Cerebellar cortex (tissue), 1 donor: ENCODE measurements at regions not wholly inside any gene's neighbourhood (a gene's known extent, or its start where the extent isn't known, plus 50 kb on each side); places are given as distances from the start of the nearest gene placed in this dataset.
"Not testable (repeated sequence)": the region's sequence is repeated elsewhere in the genome, so short reads cannot be mapped to it uniquely, and the experiment has no call there.

Source experiments
- DNase-seq: peaks from one replicate; pipeline ENCODE4 v3.0.0-alpha.2; 2015; ENCODE audit warnings: low spot score

DNA sequence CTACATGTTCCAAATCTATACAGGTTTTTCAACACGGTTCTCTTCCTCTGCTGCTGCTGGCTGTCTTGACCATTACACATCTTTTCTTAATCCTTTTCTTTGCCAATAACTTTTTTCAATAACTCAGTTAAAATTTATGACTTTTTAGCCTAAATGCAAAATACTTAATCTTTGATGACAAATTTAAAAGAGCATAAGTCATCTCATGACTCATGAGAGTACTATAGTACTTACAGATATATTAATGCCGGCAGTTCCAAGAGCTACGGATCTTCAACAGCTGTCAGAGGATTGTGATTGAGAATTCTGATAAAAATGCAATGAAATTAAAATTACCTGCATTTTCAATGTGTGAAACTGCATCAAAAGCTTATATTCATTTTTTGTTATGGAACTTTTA is 105.5 kb downstream of the KPNA2 start:
- DNase-seq: no peak

DNA sequence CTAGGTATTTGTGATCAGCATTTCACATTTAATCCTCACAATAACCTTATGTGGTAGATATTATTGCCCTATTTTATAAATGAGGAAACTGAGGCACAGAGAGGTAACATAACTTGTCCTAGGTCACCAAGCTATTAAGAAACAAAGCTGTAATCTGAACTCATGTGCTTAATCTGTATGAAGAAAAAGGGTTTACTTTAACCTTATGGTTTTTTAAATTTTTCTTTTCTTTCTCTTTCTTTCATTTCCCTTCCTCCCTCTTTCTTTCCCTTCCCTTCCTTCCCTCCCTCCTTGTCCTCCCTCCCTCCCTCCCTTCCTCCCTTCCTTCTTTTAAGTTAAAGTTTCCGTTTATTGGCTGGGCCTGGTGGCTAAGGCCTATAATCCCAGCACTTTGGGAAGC is 105.2 kb upstream of the AMZ2 start:
- no peak for DNase-seq

GRCh38 chr17:68143425-68143824 is 104.4 kb upstream of the AMZ2 start:
- DNase-seq: no peak

DNA sequence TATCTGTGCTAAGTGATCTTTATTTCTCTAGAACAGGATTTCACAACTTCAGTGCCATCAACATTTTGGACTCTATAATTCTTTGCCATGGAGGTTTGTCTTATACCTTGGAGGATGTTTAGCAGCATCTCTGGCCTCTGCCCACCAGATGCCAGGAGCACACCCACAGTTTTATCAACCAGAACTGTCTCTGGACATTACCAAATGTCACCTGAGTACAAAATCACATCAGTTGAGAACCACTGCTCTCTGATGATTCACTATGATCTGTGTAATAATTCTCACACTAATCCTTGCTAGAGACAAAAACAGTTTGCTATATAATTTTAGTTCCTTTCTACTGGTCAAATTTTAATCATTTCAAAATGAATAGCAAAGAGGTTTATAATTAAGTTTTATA is 102.8 kb upstream of the AMZ2 start:
- DNase-seq: no peak

DNA sequence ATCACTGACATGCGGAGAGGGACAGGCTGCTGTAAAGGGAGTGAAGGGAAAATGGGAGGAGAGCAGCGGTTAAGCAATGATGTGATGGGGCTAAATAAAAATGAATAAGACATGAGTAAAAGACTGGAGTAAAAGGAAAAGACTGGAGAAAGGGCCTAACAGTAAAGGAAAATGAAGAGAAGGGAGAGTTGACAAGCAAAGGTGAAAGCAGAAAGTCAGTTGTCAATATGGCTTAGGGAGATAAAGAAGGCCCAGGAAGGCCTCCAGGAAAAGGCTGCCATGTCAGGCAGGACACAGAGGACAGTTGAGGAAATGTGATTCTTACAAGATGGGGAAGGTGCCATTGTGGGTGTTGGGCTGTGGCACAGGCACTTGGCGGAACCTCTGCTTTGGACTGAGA is 98.9 kb upstream of the AMZ2 start:
- no peak for DNase-seq

DNA sequence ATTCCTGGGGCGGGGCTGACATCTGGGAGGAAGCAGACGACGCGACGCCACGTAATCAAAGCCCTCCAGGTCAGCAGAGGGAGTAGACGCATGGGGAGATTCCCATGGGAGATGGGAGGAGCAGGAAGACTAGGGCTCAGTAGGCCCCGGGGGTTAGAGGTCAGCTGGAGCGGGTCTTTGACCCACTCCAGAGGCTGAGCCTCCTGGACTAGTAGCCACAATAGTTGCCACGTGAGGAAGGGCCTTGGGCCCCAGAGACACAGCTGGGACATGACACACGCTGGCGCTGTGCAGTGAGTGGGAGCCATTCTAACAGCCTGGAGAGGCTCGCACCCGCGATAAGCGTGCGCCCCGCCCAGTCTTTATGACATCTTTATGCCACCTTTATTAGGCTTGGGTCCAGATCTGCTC is 95.7 kb upstream of the AMZ2 start:
- DNase-seq: no peak

GRCh38 chr17:68155692-68156091 is 92.2 kb upstream of the AMZ2 start:
- DNase-seq: no peak

DNA sequence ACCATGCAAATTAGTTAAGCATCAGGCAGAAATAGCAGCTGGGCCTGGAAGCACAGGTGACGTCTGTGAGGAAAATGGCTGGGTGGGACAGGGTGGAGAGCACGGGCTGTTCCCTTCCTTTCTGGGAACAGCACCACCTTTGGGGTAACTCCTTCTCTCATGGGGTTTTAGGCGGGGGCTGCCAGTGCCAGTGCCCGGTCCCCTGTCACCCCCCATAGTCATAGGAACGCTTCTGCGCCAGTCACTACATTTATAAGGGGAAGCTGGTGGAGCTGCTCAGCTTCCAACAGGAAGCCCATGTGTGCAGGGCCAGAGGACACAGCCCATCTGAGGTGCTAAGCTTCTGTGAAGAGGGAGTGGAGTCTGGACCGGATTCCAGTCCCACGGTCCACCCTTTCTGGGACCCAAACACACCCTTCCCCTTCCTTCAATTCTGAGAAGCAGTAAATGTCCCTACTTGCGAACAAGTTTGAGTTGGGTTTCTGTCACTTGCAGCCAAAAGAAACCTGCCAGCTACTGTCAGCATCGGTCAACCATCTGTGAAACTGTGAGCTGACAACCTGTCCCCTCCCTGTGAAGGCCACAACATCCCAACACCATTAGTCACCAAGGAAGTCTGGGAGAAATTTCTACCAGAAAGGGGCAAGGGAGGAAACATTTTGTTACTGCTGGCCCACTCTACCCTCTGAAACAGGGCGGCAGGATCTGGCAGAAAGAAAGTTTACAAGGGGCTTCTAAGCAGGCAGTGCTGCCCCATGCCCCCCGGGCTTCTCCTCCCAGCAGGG is 86.0 kb upstream of the AMZ2 start:
- DNase-seq: no peak

GRCh38 chr17:68168273-68169164 is 79.3 kb upstream of the AMZ2 start:
- not testable (repeated sequence) for DNase-seq

- DNase-seq: not testable (repeated sequence)
These were observed 78.5 kb upstream of the AMZ2 start for GRCh38 chr17:68169165-68169821.

DNA sequence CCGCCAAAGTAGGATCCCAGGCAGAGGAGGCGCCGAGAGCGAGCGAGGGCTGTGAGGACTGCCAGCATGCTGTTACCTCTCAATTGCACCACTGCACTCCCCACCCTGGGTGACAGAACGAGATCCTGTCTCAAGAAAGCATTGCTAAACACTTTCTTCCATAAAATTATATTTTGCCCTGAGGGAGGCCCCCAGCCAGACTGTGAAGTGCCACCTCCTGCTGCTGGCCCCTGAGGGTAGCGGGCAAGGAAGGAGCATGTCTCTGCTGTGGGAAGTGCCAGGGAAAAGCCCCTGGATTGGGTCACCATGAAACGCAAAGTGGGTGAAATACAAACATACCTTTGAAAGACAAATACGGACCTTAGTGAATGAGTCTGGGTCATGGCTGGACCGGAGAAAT is 78.0 kb upstream of the AMZ2 start:
- DNase-seq: no peak

GRCh38 chr17:68170246-68170645 is 77.6 kb upstream of the AMZ2 start:
- no peak for DNase-seq

- peak; percentile 79 for DNase-seq
These were observed 75.3 kb upstream of the AMZ2 start for GRCh38 chr17:68172461-68172954.

DNA sequence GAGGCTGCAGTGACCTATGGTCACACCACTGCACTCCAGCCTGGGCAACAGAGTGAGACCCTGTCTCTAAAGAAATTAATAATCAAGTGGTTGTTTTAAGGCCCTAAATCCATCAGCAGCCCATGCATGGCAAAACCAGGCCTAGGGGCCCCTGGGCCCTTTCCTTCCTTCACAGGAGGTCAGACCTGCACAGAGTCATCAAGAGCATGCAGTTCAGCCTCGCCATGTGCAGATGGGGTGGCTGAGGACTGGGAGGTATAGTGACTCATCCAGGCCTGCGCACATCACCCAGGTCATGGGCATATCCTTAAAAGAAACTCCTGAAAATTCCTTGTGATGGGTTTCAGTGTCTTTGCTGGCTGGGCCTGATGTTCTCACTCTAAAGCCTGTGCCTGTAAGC is 72.4 kb upstream of the AMZ2 start:
- no peak for DNase-seq

- DNase-seq: no peak
These were observed 71.9 kb upstream of the AMZ2 start for GRCh38 chr17:68175905-68176304.

DNA sequence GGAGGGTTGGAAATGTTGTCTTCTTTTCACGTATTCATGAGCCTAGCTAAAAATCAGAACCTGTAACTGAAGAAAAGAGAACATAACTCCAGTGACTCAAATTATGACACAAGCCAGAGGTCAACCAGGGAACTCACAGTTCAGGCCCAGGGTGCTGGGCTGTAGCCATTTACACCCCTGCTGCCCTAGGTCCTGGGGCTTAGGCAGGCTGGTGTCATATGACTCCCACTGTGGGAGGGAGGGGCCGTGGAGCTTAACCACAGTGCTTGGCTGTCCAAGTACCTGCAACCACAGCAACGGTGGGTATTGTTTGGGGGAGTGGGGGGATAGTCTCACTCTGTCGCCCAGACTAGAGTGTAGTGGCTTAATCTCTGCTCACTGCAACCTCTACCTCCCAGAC is 71.1 kb upstream of the AMZ2 start:
- DNase-seq: no peak

- peak; percentile 52 for DNase-seq
These were observed 69.0 kb upstream of the AMZ2 start for GRCh38 chr17:68178831-68179230.

DNA sequence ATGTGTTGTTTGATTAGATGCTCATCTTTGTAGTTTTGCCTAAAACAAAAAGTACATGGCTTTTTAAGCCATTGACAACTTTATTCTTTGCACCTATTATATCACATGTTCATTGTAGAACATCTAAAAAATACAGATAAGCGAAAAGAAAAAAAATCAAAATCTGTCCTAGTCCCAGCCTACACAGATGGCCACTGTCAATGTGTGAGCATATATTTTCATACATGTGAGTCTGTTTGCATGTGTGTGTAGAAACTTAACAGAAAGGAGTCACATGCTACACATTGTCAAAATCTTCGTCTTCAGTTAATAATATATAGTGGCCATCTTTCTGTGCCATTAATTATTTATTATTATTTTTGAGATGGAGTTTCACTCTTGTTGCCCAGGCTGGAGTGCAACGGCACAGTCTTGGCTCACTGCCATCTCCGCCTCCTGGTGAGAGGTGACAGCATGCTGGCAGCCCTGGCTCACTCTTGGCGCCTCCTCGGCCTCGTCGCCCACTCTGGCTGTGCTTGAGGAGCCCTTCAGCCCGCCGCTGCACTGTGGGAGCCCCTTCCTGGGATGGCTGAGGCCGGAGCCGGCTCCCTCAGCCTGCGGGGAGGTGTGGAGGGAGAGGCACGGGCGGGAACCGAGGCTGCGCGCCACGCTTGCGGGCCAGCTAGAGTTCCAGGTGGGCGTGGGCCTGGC is 68.5 kb upstream of the AMZ2 start:
- peak; percentile 36 for DNase-seq

DNA sequence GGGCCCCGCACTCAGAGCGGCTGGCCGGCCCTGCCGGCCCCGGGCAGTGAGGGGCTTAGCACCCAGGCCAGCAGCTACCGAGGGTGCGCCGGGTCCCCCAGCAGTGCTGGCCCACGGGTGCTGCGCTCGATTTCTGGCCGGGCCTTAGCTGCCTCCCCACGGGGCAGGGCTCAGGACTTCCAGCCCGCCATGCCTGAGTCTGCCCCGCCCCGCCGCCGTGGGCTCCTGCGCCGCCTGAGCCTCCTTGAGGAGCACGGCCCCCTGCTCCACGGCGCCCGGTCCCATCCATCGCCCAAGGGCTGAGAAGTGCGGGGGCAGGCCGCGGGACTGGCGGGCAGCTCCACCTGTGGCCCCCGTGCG is 67.9 kb upstream of the AMZ2 start:
- DNase-seq: no peak

- DNase-seq: no peak
These were observed 65.9 kb upstream of the AMZ2 start for GRCh38 chr17:68182011-68182306.

GRCh38 chr17:68182940-68183551 is 64.8 kb upstream of the AMZ2 start:
- no peak for DNase-seq

DNA sequence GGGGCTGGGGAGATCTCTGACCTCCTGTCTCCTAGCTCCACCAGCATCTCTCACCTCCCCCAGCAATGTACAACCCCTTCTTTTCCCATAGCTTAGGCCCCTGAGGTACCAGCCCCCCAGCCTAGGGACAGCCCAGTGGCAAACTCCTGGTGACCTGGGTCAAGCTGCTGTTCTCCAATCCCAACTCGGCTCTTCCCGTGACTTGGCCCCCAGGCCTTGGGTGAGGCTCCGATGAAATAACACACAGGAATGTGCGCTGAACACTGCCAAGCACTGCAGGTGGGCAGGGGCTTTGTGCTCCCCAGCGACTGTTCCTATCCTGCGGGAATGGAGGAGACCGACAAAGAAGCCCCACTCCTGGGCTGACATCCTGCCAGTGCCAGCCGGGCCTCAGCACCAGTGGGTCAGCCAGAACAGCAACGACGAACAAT is 63.7 kb upstream of the AMZ2 start:
- DNase-seq: no peak
